ENCODE measurements at regions not wholly inside any gene's neighbourhood (a gene's known extent, or its start where the extent isn't known, plus 50 kb on each side); places are given as distances from the start of the nearest gene placed in this dataset.

DNA sequence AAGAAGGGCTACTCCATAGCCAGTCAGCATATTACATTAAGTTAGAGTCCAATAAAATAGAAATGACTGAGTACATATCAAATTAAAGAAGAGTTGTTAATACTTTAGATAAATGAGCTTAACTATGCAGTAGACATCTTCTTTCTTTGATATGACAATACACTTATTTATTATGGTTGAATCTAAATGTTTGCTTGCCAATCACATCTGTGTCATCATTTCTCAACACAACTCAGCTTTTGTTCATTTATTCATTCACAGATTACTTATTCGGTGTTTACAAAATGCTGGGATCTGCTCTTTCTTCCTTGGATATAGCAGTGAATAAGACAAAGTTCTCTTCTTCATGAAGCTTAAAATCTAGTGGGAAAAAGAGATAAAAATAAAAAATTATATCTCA lies 614.6 kb upstream of the ATP2B1 start:
- TF ChIP-seq, protein P1, sequence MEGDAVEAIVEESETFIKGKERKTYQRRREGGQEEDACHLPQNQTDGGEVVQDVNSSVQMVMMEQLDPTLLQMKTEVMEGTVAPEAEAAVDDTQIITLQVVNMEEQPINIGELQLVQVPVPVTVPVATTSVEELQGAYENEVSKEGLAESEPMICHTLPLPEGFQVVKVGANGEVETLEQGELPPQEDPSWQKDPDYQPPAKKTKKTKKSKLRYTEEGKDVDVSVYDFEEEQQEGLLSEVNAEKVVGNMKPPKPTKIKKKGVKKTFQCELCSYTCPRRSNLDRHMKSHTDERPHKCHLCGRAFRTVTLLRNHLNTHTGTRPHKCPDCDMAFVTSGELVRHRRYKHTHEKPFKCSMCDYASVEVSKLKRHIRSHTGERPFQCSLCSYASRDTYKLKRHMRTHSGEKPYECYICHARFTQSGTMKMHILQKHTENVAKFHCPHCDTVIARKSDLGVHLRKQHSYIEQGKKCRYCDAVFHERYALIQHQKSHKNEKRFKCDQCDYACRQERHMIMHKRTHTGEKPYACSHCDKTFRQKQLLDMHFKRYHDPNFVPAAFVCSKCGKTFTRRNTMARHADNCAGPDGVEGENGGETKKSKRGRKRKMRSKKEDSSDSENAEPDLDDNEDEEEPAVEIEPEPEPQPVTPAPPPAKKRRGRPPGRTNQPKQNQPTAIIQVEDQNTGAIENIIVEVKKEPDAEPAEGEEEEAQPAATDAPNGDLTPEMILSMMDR (conservative IDR thresholded peaks at IDR 0.05 in 1 of 2, IDR thresholded peaks at IDR 0.05 in 1 of 2; ENCODE audit: extremely low read depth in 1 of 2, insufficient read depth in 1 of 2, low read depth in 1 of 2, low read length in 2 of 2) = no peak
- TF ChIP-seq EZH2 (IDR thresholded peaks at IDR 0.05; ENCODE audit: borderline replicate concordance, low read length) = no peak
